Thyroid gland (tissue), 4 donors: ENCODE measurements at regions not wholly inside any gene's neighbourhood (a gene's known extent, or its start where the extent isn't known, plus 50 kb on each side); places are given as distances from the start of the nearest gene placed in this dataset.

Experiments
- CTCF ChIP-seq, 6 experiments: fragments of 200-600 bp in 3 of 6; fragments of 450-650 bp in 3 of 6; sonication (generic) in 3 of 6; IDR thresholded peaks; one replicate each; pipeline ENCODE4 v1.5.1; 2016 to 2019; ENCODE audit warnings: antibody characterized with exemption in 6 of 6, mild to moderate bottlenecking in 2 of 6, inconsistent platforms in 1 of 6, moderate library complexity in 1 of 6
- POLR2A ChIP-seq, 2 donors: fragments of 450-650 bp; IDR thresholded peaks; one replicate each; pipeline ENCODE4 v1.6.1; 2017; ENCODE audit warnings: antibody characterized with exemption in 2 of 2, mild to moderate bottlenecking in 2 of 2, moderate library complexity in 1 of 2

- TF ChIP-seq POLR2A (IDR thresholded peaks at IDR 0.05) (no peak), CTCF (IDR thresholded peaks at IDR 0.05) (no peak)
Measured at GRCh38 chr2:173588931-173589369, 234.3 kb downstream of the CDCA7 start.
